Natural killer cell (primary cell): ENCODE measurements at regions not wholly inside any gene's neighbourhood (a gene's known extent, or its start where the extent isn't known, plus 50 kb on each side); places are given as distances from the start of the nearest gene placed in this dataset.

Experiments
- ATAC-seq, 3 donors: fragments of 150-1000 bp in 2 of 3; fragments of 200-7000 bp in 1 of 3; cut with Tn5 transposase; 1 replicate in 1 of 3; 2 replicates in 2 of 3; pipeline ENCODE4 v1.10.0; 2021; ENCODE audit warnings: mild to moderate bottlenecking in 2 of 3, moderate library complexity in 2 of 3
- DNase-seq, 2 donors: peaks; one replicate each; pipeline versions ENCODE4 v3.0.0 to v3.0.0-alpha.2; 2013 to 2021; ENCODE audit warnings: mixed read lengths in 1 of 2
- H3K27ac ChIP-seq: one replicate; pipeline ENCODE4 v1.5.1; 2013; ENCODE audit warnings: mild to moderate bottlenecking, low read length
- H3K27me3 ChIP-seq: one replicate; pipeline ENCODE4 v1.6.1; 2013; ENCODE audit warnings: low read length; ENCODE audit not compliant: control insufficient read depth, insufficient read depth
- H3K36me3 ChIP-seq: one replicate; pipeline ENCODE4 v1.6.1; 2013; ENCODE audit warnings: low read length; ENCODE audit not compliant: control insufficient read depth, insufficient read depth
- H3K4me1 ChIP-seq: one replicate; pipeline ENCODE4 v1.6.1; 2013; ENCODE audit warnings: low read length; ENCODE audit not compliant: control insufficient read depth, insufficient read depth
- H3K4me3 ChIP-seq: one replicate; pipeline ENCODE4 v1.5.1; 2013; ENCODE audit warnings: low read length
- H3K9me3 ChIP-seq: one replicate; pipeline ENCODE4 v1.6.1; 2013; ENCODE audit warnings: low read length; ENCODE audit not compliant: control insufficient read depth, insufficient read depth
- H3K27ac Mint-ChIP-seq, 2 donors: one replicate each; pipeline ENCODE4 v1.8.0; 2022; ENCODE audit warnings: mild to moderate bottlenecking in 2 of 2, mixed read lengths in 2 of 2, moderate library complexity in 1 of 2
- H3K27me3 Mint-ChIP-seq, 2 donors: one replicate each; pipeline ENCODE4 v1.8.0; 2022; ENCODE audit warnings: low read depth in 2 of 2, mixed read lengths in 2 of 2
- H3K36me3 Mint-ChIP-seq: one replicate; pipeline ENCODE4 v1.8.0; 2022; ENCODE audit warnings: mixed read lengths
- H3K4me1 Mint-ChIP-seq, 2 donors: one replicate each; pipeline ENCODE4 v1.8.0; 2022; ENCODE audit warnings: mixed read lengths in 2 of 2
- H3K4me3 Mint-ChIP-seq: one replicate; pipeline ENCODE4 v1.8.0; 2022; ENCODE audit warnings: mild to moderate bottlenecking, moderate library complexity, mixed read lengths
- H3K9me3 Mint-ChIP-seq, 2 donors: one replicate each; pipeline ENCODE4 v1.8.0; 2022; ENCODE audit warnings: mixed read lengths in 2 of 2
- CTCF ChIP-seq: fragments of 200-600 bp; IDR thresholded peaks from one replicate; pipeline ENCODE4 v1.8.0; 2022; ENCODE audit warnings: antibody characterized with exemption
- WGBS: methylation state at CpG from one replicate; pipeline ENCODE4 v1.1.7; 2013; ENCODE audit warnings: missing lambda C conversion rate; ENCODE audit not compliant: insufficient coverage; 5-methylcytosine and 5-hydroxymethylcytosine counted together
- intact Hi-C: fragments of 100-400 bp; cut with micrococcal nuclease; formaldehyde crosslinking; loops from one replicate; pipeline ENCODE4 v1.14.2; 2022

- Histone ChIP-seq H3K4me1 (no peaks in the 10 kb centered on the region), H3K27ac (no peak overlapping the region), H3K27me3 (no peaks in the 10 kb centered on the region), H3K9me3 (peaks cover 3% of the 10 kb centered on the region), H3K4me3 (no peak overlapping the region), H3K36me3 (no peaks in the 10 kb centered on the region)
- 83% methylated on average over 2 of the region's 3 CpGs for WGBS
- H3K4me3 Mint-ChIP-seq = no peak overlapping the region
- no peaks in the 10 kb centered on the region for H3K4me1 Mint-ChIP-seq
- H3K27ac Mint-ChIP-seq = no peak overlapping the region
- no peak for TF ChIP-seq CTCF
- peaks cover 12 to 16% of the 10 kb centered on the region in 2 donors for H3K9me3 Mint-ChIP-seq
- DNase-seq (no peak), ATAC-seq (no peak)
- no peaks in the 10 kb centered on the region for H3K27me3 Mint-ChIP-seq
- intact Hi-C loops = no loop called here
- H3K36me3 Mint-ChIP-seq = no peaks in the 10 kb centered on the region
These were observed 251.0 kb upstream of the FOXG1 start for GRCh38 chr14:28515571-28515970.

- Mint-ChIP-seq H3K9me3 (peaks cover 23 to 38% of the 10 kb centered on the region in 2 donors), H3K36me3 (peaks cover 6% of the 10 kb centered on the region), H3K4me1 (no peaks in the 10 kb centered on the region), H3K27ac (no peak overlapping the region), H3K27me3 (no peaks in the 10 kb centered on the region), H3K4me3 (no peak overlapping the region)
- Histone ChIP-seq H3K27ac (no peak overlapping the region), H3K4me1 (no peaks in the 10 kb centered on the region), H3K36me3 (no peaks in the 10 kb centered on the region), H3K9me3 (peaks cover 14% of the 10 kb centered on the region), H3K27me3 (no peaks in the 10 kb centered on the region), H3K4me3 (no peak overlapping the region)
- DNase-seq = no peak
- intact Hi-C loops = no loop called here
- TF ChIP-seq CTCF = no peak
- WGBS = 94% methylated on average over 5 of the region's 5 CpGs
- ATAC-seq = no peak
These were observed 229.7 kb upstream of the FOXG1 start for GRCh38 chr14:28536889-28537288.

DNA sequence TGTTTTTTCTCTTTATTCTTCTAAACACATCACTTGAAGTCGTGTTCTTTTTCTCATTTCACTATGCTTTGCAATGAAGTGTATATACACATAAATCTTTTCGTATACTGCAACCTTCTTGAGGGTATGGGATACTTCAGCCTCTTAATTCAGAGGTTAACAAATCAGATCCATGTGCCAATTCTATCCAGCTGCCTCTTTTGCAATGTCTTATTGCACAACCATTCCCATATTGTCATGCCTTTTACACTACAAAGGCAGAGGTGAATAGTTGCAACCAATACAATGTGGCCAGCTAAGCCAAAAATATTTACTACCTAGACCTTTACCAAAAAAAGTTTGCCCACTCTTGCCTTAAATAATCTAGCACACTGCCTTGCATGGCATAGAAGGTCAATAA lies 224.5 kb upstream of the FOXG1 start:
- no peaks in the 10 kb centered on the region for H3K27me3 ChIP-seq
- H3K36me3 Mint-ChIP-seq = peaks cover 17% of the 10 kb centered on the region
- peaks cover 10% of the 10 kb centered on the region for H3K9me3 ChIP-seq
- H3K27ac ChIP-seq = no peak overlapping the region
- intact Hi-C loops = no loop called here
- no peaks in the 10 kb centered on the region for H3K4me1 Mint-ChIP-seq
- H3K4me1 ChIP-seq = no peaks in the 10 kb centered on the region
- H3K4me3 Mint-ChIP-seq = no peak overlapping the region
- no peak overlapping the region for H3K27ac Mint-ChIP-seq
- DNase-seq (no peak), ATAC-seq (no peak)
- no peak for TF ChIP-seq CTCF
- peaks cover 17% of the 10 kb centered on the region in 2 donors for H3K9me3 Mint-ChIP-seq
- no peak overlapping the region for H3K4me3 ChIP-seq
- H3K27me3 Mint-ChIP-seq = no peaks in the 10 kb centered on the region
- WGBS = 91% methylated on average over 1 of the region's 2 CpGs
- no peaks in the 10 kb centered on the region for H3K36me3 ChIP-seq

DNA sequence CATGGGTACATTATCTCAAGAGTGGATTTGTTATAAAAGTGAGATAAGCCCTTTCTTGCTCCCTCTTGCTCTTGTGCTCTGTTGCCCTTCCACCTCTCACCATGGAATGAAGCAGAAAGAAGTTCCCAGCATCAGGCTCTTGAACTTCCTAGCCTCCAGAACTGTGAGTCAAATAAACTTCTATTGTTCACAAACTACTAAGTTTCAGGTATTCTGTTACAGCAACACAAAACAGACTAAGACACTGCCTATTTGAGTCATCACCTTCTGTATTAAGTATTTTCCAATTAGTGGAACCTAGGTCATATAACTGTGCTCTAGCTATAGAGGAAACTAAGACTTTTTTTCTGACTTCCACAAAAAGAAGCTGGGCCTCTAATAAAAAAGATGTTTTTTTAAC lies 201.2 kb upstream of the FOXG1 start:
- peaks cover 5 to 21% of the 10 kb centered on the region in 2 donors for H3K9me3 Mint-ChIP-seq

More for the DNA sequence above, 201.2 kb upstream of the FOXG1 start:
- DNase-seq (no peak), ATAC-seq (no peak)
- H3K36me3 Mint-ChIP-seq = no peaks in the 10 kb centered on the region
- Histone ChIP-seq H3K36me3 (no peaks in the 10 kb centered on the region), H3K27me3 (no peaks in the 10 kb centered on the region), H3K9me3 (no peaks in the 10 kb centered on the region), H3K27ac (no peak overlapping the region), H3K4me1 (no peaks in the 10 kb centered on the region), H3K4me3 (no peak overlapping the region)
- no peak overlapping the region for H3K4me3 Mint-ChIP-seq
- H3K27me3 Mint-ChIP-seq = no peaks in the 10 kb centered on the region
- no peak for TF ChIP-seq CTCF
- intact Hi-C loops = no loop called here
- no peaks in the 10 kb centered on the region for H3K4me1 Mint-ChIP-seq
- H3K27ac Mint-ChIP-seq = no peak overlapping the region
